OCI-LY7 (cell line): ENCODE measurements at regions not wholly inside any gene's neighbourhood (a gene's known extent, or its start where the extent isn't known, plus 50 kb on each side); places are given as distances from the start of the nearest gene placed in this dataset.

Source experiments
- CTCF ChIP-seq: fragments of 200-600 bp; sonication (generic); conservative IDR thresholded peaks from 2 replicates; pipeline ENCODE4 v1.5.1; 2014; ENCODE audit warnings: mild to moderate bottlenecking, antibody characterized with exemption, low read length, moderate library complexity, mixed read lengths
- EZH2phosphoT487 ChIP-seq: fragments of 200-600 bp; sonication (generic); IDR thresholded peaks from 2 replicates; pipeline ENCODE4 v1.6.1; 2018; ENCODE audit warnings: low read depth, borderline replicate concordance, mild to moderate bottlenecking, mixed run types, antibody characterized with exemption, low read length, moderate library complexity, mixed read lengths

- TF ChIP-seq CTCF, result no peak
- no peak for TF ChIP-seq EZH2phosphoT487
Measured at GRCh38 chr12:40581889-40582288, 110.3 kb upstream of the CNTN1 start.
